ENCODE measurements at regions not wholly inside any gene's neighbourhood (a gene's known extent, or its start where the extent isn't known, plus 50 kb on each side); places are given as distances from the start of the nearest gene placed in this dataset.

GRCh38 chr6:78599526-78599925 is 267.8 kb upstream of the IRAK1BP1 start:
- TF ChIP-seq CTCF (IDR thresholded peaks at IDR 0.05): no peak

GRCh38 chr6:78605909-78606446 is 261.4 kb upstream of the IRAK1BP1 start:
- no peak overlapping the region for H3K4me3 ChIP-seq
- DNase-seq (ENCODE audit: low spot score): no peak
- H3K27ac ChIP-seq: no peak overlapping the region
- no peak for TF ChIP-seq CTCF (IDR thresholded peaks at IDR 0.05)

More at GRCh38 chr6:78599526-78599925, 267.8 kb upstream of the IRAK1BP1 start:
- no peak overlapping the region for H3K27ac ChIP-seq
- DNase-seq (ENCODE audit: low spot score): no peak
- no peak overlapping the region for H3K4me3 ChIP-seq

- Histone ChIP-seq H3K27ac (no peak overlapping the region), H3K4me3 (no peak overlapping the region)
- DNase-seq (ENCODE audit: low spot score): no peak
- TF ChIP-seq CTCF (IDR thresholded peaks at IDR 0.05): no peak
Observed at GRCh38 chr6:78607189-78607588, 260.2 kb upstream of the IRAK1BP1 start.

DNA sequence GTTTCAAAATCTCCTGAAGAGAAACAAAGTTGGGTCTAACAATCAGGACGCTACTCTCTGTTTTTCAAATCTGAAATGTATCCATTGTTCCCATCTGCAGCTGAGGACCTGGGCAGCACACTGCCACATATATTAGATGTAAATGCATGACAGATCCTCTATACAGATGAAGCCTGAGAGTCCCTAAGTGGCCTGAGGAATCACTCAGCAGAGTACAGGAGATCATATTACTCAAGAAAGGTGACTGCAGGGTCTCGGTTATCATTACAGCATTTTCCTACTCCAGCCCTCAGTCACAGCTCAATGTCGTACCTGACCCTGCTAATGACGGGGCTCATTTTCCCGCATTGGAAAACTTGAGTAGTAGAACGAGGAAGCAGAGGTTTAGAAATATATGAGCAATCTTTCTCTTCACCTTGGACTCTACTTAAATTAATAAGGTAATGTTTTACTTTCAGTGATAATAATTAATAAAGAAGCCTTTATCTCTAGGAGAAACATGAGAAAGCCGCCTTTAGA is 256.2 kb upstream of the IRAK1BP1 start:
- no peak overlapping the region for H3K4me3 ChIP-seq
- no peak for DNase-seq (ENCODE audit: low spot score)
- no peak for TF ChIP-seq CTCF (IDR thresholded peaks at IDR 0.05)
- no peak overlapping the region for H3K27ac ChIP-seq

DNA sequence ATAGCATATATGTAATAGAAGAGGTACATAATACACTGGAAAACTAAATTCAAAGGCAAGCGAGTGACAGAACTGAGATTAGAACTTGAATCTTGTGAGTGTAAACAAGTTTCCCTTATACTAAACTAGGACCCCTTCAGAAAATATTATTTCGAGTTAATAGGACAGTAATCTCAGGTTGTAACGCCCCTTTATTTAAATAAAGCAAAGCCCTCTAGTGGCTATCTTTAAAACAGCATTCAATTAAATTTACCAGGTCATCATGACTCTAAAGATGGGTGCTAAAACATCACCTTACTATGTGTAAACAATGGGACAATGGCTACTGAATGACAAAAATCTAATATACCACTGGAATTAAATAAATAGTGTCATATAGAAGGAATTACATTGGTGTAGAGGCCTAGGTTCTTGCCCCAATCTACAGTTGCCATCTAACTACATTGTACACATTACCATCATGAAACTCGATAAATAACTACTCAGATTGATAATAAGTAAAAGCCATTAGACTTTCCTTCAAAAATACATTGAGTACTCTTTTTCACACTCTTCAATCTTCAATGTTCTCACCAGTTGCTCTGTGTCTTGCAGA is 255.4 kb upstream of the IRAK1BP1 start:
- no peak for DNase-seq (ENCODE audit: low spot score)
- no peak overlapping the region for H3K4me3 ChIP-seq
- no peak overlapping the region for H3K27ac ChIP-seq
- no peak for TF ChIP-seq CTCF (IDR thresholded peaks at IDR 0.05)

DNA sequence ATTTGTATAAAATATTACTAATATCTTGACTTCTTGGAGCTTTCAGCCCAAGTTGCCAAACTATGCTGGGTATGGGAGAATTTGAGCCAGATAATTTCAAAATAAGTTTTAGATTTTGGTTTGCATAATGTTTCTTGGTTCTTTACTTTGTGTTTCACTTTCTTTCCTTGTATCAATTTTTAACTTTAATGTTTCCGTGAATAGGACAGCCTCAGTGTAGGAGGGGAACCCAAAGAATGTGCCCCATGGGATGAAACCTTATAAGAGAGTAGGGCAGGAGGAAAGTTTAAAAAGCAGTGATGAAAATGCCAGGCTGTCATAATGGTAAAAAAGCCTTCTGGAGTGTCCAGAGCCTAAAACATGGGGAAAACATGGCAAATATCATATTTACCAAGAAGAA is 252.4 kb upstream of the IRAK1BP1 start:
- H3K4me3 ChIP-seq: no peak overlapping the region
- no peak overlapping the region for H3K27ac ChIP-seq
- no peak for DNase-seq (ENCODE audit: low spot score)
- no peak for TF ChIP-seq CTCF (IDR thresholded peaks at IDR 0.05)

DNA sequence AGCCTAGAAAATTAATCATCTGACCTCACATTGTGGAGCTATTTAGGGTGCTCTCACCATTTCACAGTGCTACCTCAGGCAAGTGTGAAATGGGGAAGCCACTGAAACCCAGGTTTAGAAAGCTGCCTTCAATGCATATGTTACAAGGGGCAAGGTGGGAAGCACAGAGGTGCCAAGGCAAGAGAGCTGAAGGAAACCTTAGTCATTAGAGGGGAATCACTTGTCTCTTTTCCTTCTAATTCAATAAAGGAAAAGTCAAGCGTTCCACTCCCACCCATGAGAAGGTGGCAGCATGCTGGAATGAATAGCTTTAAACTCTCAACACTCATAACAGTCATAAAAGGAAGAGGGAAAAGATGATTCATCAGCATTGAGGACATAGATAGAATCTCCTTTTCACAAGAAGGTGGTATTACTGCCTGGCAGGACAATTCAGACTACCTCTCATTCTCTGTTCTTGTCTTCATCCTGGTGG is 251.9 kb upstream of the IRAK1BP1 start:
- Histone ChIP-seq H3K27ac (no peak overlapping the region), H3K4me3 (no peak overlapping the region)
- no peak for TF ChIP-seq CTCF (IDR thresholded peaks at IDR 0.05)
- DNase-seq (ENCODE audit: low spot score): no peak
